ENCODE measurements at regions not wholly inside any gene's neighbourhood (a gene's known extent, or its start where the extent isn't known, plus 50 kb on each side); places are given as distances from the start of the nearest gene placed in this dataset.

- no peak overlapping the region for H2BK20ac ChIP-seq (ENCODE audit: low read length)
- H3K14ac ChIP-seq (ENCODE audit: insufficient read length), result no peak overlapping the region
- H4K91ac ChIP-seq (replicated peaks; ENCODE audit: insufficient read length, low read length), result no peak overlapping the region
- FAIRE-seq (no peak), DNase-seq (ENCODE audit: low read depth in 1 of 2, low spot score in 2 of 2) (no peak)
- H2BK120ac ChIP-seq (replicated peaks; ENCODE audit: low read depth, low read length), result no peak overlapping the region
- no peak overlapping the region for H3K27ac ChIP-seq (ENCODE audit: low read depth, low read length)
- ChIA-PET POLR2A (ENCODE audit: partially characterized antibody) (no interaction called here), CTCF (ENCODE audit: partially characterized antibody) (no interaction called here)
- H4K5ac ChIP-seq (ENCODE audit: insufficient read length, low read depth, low read length), result no peak overlapping the region
- H3K23me2 ChIP-seq (ENCODE audit: low read depth, low read length), result no peaks in the 10 kb centered on the region
- H3K79me1 ChIP-seq (ENCODE audit: low read depth, low read length), result no peaks in the 10 kb centered on the region
- H3K23ac ChIP-seq (ENCODE audit: insufficient read length), result no peak overlapping the region
- no peaks in the 10 kb centered on the region for H3K36me3 ChIP-seq (ENCODE audit: control insufficient read depth in 2 of 4, insufficient read depth in 4 of 4, low read length in 3 of 4)
- no peak overlapping the region for H4K8ac ChIP-seq (ENCODE audit: extremely low read depth, insufficient read depth, low read length)
- no peak overlapping the region for H2BK5ac ChIP-seq (ENCODE audit: low read depth, low read length)
- no peak overlapping the region for H3K56ac ChIP-seq (replicated peaks; ENCODE audit: insufficient read length, low read depth, low read length)
- no peaks in the 10 kb centered on the region for H3K9me3 ChIP-seq (ENCODE audit: insufficient read depth in 2 of 2, low read depth in 1 of 2, low read length in 1 of 2)
- no peak overlapping the region for H2BK15ac ChIP-seq (ENCODE audit: low read length)
- no peak overlapping the region for H3K4me2 ChIP-seq (ENCODE audit: insufficient read depth in 1 of 2, low read depth in 2 of 2, low read length in 2 of 2)
- H3K18ac ChIP-seq (ENCODE audit: extremely low read depth, low read length), result no peak overlapping the region
- no peaks in the 10 kb centered on the region for H4K20me1 ChIP-seq (replicated peaks in 1 of 2; ENCODE audit: control insufficient read depth in 1 of 2, insufficient read depth in 2 of 2, low read length in 2 of 2)
- no peaks in the 10 kb centered on the region for H3K27me3 ChIP-seq (replicated peaks in 1 of 4; ENCODE audit: control insufficient read depth in 3 of 4, extremely low read depth in 1 of 4, insufficient read depth in 3 of 4, low read length in 3 of 4)
- no peak overlapping the region for H3K9ac ChIP-seq (replicated peaks in 1 of 4; ENCODE audit: extremely low read depth in 1 of 4, low read depth in 3 of 4, low read length in 3 of 4)
- H3K4me1 ChIP-seq (replicated peaks in 1 of 4; ENCODE audit: control insufficient read depth in 3 of 4, insufficient read depth in 4 of 4, low read length in 3 of 4), result no peaks in the 10 kb centered on the region
- no peaks in the 10 kb centered on the region for H3K79me2 ChIP-seq (ENCODE audit: control insufficient read depth in 1 of 2, insufficient read depth in 2 of 2, low read length in 2 of 2)
- no peak overlapping the region for H3K4me3 ChIP-seq (ENCODE audit: extremely low read depth in 1 of 4, insufficient read depth in 2 of 4, low read depth in 3 of 4, low read length in 4 of 4)
- WGBS, 2 experiments (ENCODE audit: extremely low coverage in 1 of 2, insufficient coverage in 1 of 2, insufficient read length in 1 of 2, insufficient replicate concordance in 2 of 2, low coverage in 1 of 2, low lambda C conversion rate in 2 of 2, missing lambda C conversion rate in 1 of 2), result 90% methylated on average over 1 of the region's 1 CpG; no CpG with 5 or more reads in 1 of the 2 experiments
- no peak overlapping the region for H2BK12ac ChIP-seq (ENCODE audit: low read depth, low read length)
- no peak overlapping the region for H2AFZ ChIP-seq (ENCODE audit: low read length)
- no peak overlapping the region for H3K4ac ChIP-seq (replicated peaks; ENCODE audit: insufficient read length, low read depth, low read length)
- H2AK5ac ChIP-seq (ENCODE audit: low read depth, low read length), result no peak overlapping the region
- TF ChIP-seq RXRA (IDR thresholded peaks at IDR 0.05; ENCODE audit: insufficient read depth, low read depth, low read length) (no peak), NRF1 (IDR thresholded peaks at IDR 0.05; ENCODE audit: low read depth, low read length) (no peak), GTF2F1 (IDR thresholded peaks at IDR 0.05; ENCODE audit: borderline replicate concordance, low read depth, low read length) (no peak), RBBP5 (IDR thresholded peaks at IDR 0.05; ENCODE audit: borderline replicate concordance, low read depth, low read length) (no peak), POU5F1 (IDR thresholded peaks at IDR 0.05; ENCODE audit: low read depth, low read length) (no peak), EZH2 (IDR thresholded peaks at IDR 0.05; ENCODE audit: low read depth, low read length, severe bottlenecking) (no peak)
Measured at GRCh38 chr4:171239196-171239595, 574.0 kb upstream of the GALNTL6 start.
